CD4-positive, CD25-positive, alpha-beta regulatory T cell (primary cell): ENCODE measurements at regions not wholly inside any gene's neighbourhood (a gene's known extent, or its start where the extent isn't known, plus 50 kb on each side); places are given as distances from the start of the nearest gene placed in this dataset.

Source experiments
- ATAC-seq, 2 donors: fragments of 150-1000 bp; cut with Tn5 transposase; one replicate each; pipeline ENCODE4 v1.10.0; 2021; ENCODE audit warnings: low read depth in 2 of 2, moderate number of reproducible peaks in 2 of 2, moderate library complexity in 1 of 2
- DNase-seq, 3 donors: peaks; one replicate each; pipeline versions ENCODE4 v3.0.0 to v3.0.0-alpha.2; 2012 to 2022; ENCODE audit warnings: mixed read lengths in 1 of 3
- H3K27ac ChIP-seq: one replicate; pipeline ENCODE4 v1.7.0; 2013; ENCODE audit warnings: mild to moderate bottlenecking, low read length; ENCODE audit not compliant: insufficient read depth, poor library complexity, severe bottlenecking
- H3K27me3 ChIP-seq: one replicate; pipeline ENCODE4 v1.7.0; 2013; ENCODE audit warnings: low read length; ENCODE audit not compliant: control insufficient read depth, insufficient read depth
- H3K36me3 ChIP-seq: one replicate; pipeline ENCODE4 v1.7.0; 2013; ENCODE audit warnings: mild to moderate bottlenecking, low read length, moderate library complexity; ENCODE audit not compliant: control insufficient read depth, insufficient read depth
- H3K4me1 ChIP-seq: 2 replicates; pipeline ENCODE4 v1.7.0; 2013; ENCODE audit warnings: mild to moderate bottlenecking, low read length; ENCODE audit not compliant: insufficient read depth, control insufficient read depth, poor library complexity, severe bottlenecking
- H3K4me3 ChIP-seq: one replicate; pipeline ENCODE4 v1.7.0; 2013; ENCODE audit warnings: low read depth, mild to moderate bottlenecking, low read length, moderate library complexity
- H3K9me3 ChIP-seq, 2 experiments: 1 replicate in 1 of 2; 2 replicates in 1 of 2; pipeline ENCODE4 v1.7.0; 2013; ENCODE audit warnings: low read length in 2 of 2, mild to moderate bottlenecking in 1 of 2, moderate library complexity in 1 of 2; ENCODE audit not compliant: control insufficient read depth in 2 of 2
- H3K27ac Mint-ChIP-seq, 3 donors: one replicate each; pipeline ENCODE4 v1.8.0; 2020 to 2022; ENCODE audit warnings: mild to moderate bottlenecking in 3 of 3, mixed read lengths in 3 of 3, moderate library complexity in 2 of 3
- H3K27me3 Mint-ChIP-seq: one replicate; pipeline ENCODE4 v1.8.0; 2022; ENCODE audit warnings: mild to moderate bottlenecking, mixed read lengths
- H3K36me3 Mint-ChIP-seq: one replicate; pipeline ENCODE4 v1.8.0; 2020; ENCODE audit warnings: mixed read lengths
- H3K4me1 Mint-ChIP-seq, 4 donors: one replicate each; pipeline ENCODE4 v1.8.0; 2020 to 2022; ENCODE audit warnings: mixed read lengths in 4 of 4, mild to moderate bottlenecking in 1 of 4
- H3K4me3 Mint-ChIP-seq, 4 donors: one replicate each; pipeline ENCODE4 v1.8.0; 2020 to 2022; ENCODE audit warnings: mild to moderate bottlenecking in 4 of 4, mixed read lengths in 4 of 4, moderate library complexity in 3 of 4
- H3K9me3 Mint-ChIP-seq, 7 donors: one replicate each; pipeline ENCODE4 v1.8.0; 2020 to 2022; ENCODE audit warnings: mixed read lengths in 7 of 7, mild to moderate bottlenecking in 3 of 7, moderate library complexity in 2 of 7

DNA sequence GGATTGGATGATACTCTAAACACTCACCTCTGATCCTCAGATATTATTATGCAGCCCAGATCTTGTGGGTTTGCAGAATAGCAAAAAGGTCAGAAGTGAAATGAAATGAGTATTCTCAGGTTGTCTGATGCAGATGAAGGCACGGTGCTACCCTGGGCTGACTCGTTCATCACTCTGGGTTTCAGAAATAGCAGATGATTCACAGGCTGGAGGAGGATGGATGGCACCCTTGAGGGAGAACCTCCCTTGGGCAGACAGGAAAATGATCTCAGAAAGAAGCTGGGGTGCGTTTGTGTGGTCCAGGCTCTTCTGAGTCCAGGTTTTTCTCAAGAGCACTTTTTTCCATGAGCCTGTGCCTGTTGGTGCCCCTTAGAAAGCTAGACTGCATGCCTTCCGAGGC lies 515.8 kb upstream of the MKI67 start:
- no peaks in the 10 kb centered on the region for H3K27me3 ChIP-seq
- Mint-ChIP-seq H3K4me3 (no peak overlapping the region), H3K27me3 (peaks cover 4% of the 10 kb centered on the region), H3K4me1 (no peaks in the 10 kb centered on the region), H3K9me3 (peaks cover 0 to 4% (median 0%) of the 10 kb centered on the region in 7 donors), H3K27ac (no peak overlapping the region), H3K36me3 (no peaks in the 10 kb centered on the region)
- no peaks in the 10 kb centered on the region for H3K4me1 ChIP-seq
- H3K36me3 ChIP-seq, result no peaks in the 10 kb centered on the region
- no peak for ATAC-seq
- H3K27ac ChIP-seq, result no peak overlapping the region
- no peak overlapping the region for H3K4me3 ChIP-seq
- no peak for DNase-seq
- H3K9me3 ChIP-seq, result no peaks in the 10 kb centered on the region

GRCh38 chr10:128642502-128642901 lies 516.3 kb upstream of the MKI67 start:
- Mint-ChIP-seq H3K9me3 (peaks cover 0 to 4% (median 0%) of the 10 kb centered on the region in 7 donors), H3K4me1 (no peaks in the 10 kb centered on the region), H3K27me3 (peaks cover 4% of the 10 kb centered on the region), H3K36me3 (no peaks in the 10 kb centered on the region), H3K4me3 (no peak overlapping the region), H3K27ac (no peak overlapping the region)
- H3K27me3 ChIP-seq, result no peaks in the 10 kb centered on the region
- H3K27ac ChIP-seq, result no peak overlapping the region
- no peaks in the 10 kb centered on the region for H3K36me3 ChIP-seq
- ATAC-seq (no peak), DNase-seq (no peak)
- no peaks in the 10 kb centered on the region for H3K9me3 ChIP-seq
- H3K4me1 ChIP-seq, result no peaks in the 10 kb centered on the region
- no peak overlapping the region for H3K4me3 ChIP-seq

DNA sequence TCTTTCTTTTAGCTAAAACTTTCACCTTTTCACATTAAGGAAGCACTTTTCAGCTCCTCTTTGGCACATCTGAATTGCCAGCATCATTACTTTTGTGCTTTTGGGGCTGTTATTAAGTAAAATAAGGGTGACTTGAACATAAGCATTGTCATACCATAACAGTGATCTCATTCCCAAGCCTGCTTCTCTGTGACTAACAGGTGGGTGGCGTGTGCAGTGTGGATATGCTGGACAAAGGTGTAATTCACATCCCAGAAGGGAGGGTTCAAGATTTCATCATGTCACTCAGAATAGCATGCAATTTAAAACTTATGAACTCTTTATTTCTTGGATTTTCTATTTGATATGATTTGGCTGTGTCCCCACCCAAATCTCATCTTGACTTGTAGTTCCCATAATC lies 517.4 kb upstream of the MKI67 start:
- no peaks in the 10 kb centered on the region for H3K27me3 ChIP-seq
- no peak overlapping the region for H3K27ac ChIP-seq
- DNase-seq, result no peak
- peaks cover 3% of the 10 kb centered on the region for H3K27me3 Mint-ChIP-seq
- no peak overlapping the region for H3K27ac Mint-ChIP-seq
- no peaks in the 10 kb centered on the region for H3K36me3 Mint-ChIP-seq
- no peak overlapping the region for H3K4me3 ChIP-seq
- no peak overlapping the region for H3K4me3 Mint-ChIP-seq
- peaks cover 0 to under 1% (median 0%) of the 10 kb centered on the region in 4 donors for H3K4me1 Mint-ChIP-seq
- H3K4me1 ChIP-seq, result no peaks in the 10 kb centered on the region
- no peaks in the 10 kb centered on the region for H3K36me3 ChIP-seq
- H3K9me3 ChIP-seq, result no peaks in the 10 kb centered on the region
- ATAC-seq, result no peak
- peaks cover 0 to 3% (median 0%) of the 10 kb centered on the region in 7 donors for H3K9me3 Mint-ChIP-seq

DNA sequence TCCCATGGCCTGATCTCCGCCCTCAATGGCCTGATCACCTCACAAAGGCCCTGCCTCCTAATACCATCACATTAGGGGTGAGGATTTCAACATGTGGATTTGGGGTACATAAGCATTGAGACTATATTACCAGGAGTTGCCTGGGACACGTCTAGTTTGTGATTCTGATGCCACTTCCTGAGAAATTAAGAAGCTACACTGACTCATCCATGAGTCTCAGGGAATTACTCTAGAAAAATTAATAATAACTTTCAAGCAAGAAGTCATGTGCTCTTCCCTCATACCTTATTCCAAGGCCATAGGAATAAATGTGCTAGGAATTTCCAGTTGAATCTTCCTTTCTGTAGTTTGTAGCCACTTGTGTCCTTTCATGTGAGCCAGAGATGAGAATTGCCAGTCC lies 519.3 kb upstream of the MKI67 start:
- no peak overlapping the region for H3K27ac ChIP-seq
- H3K4me1 ChIP-seq, result no peaks in the 10 kb centered on the region
- Mint-ChIP-seq H3K4me1 (peaks cover 0 to 2% (median 0%) of the 10 kb centered on the region in 4 donors), H3K36me3 (no peaks in the 10 kb centered on the region), H3K27me3 (no peaks in the 10 kb centered on the region), H3K27ac (no peak overlapping the region), H3K9me3 (peaks cover 0 to 5% (median 0%) of the 10 kb centered on the region in 7 donors), H3K4me3 (no peak overlapping the region)
- H3K4me3 ChIP-seq, result no peak overlapping the region
- no peaks in the 10 kb centered on the region for H3K27me3 ChIP-seq
- ATAC-seq (no peak), DNase-seq (no peak)
- no peaks in the 10 kb centered on the region for H3K36me3 ChIP-seq
- H3K9me3 ChIP-seq, result no peaks in the 10 kb centered on the region

DNA sequence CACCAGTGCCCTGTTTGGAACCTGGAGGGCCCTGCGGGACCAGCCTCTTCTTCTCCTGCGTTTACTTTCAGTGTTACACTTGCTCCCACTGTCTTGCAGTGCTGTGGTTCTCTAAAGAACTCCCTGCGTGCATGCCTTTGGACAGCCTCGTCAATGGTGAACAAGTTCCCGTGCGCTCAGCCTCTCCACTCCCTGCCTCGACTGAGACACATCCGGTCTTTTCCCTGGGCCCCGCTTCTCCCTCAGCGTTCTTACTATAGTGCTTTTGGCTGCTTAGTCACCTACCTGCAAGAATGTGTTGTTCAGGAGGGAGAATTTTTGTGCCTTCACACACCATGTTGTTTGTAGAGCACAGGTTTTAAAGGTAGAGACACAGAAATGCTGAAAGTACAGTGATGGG lies 520.7 kb upstream of the MKI67 start:
- Mint-ChIP-seq H3K27me3 (peaks cover 5% of the 10 kb centered on the region), H3K4me3 (no peak overlapping the region), H3K27ac (no peak overlapping the region), H3K9me3 (peaks cover 0 to 5% (median 0%) of the 10 kb centered on the region in 7 donors), H3K36me3 (no peaks in the 10 kb centered on the region), H3K4me1 (peaks cover 0 to 2% (median 0%) of the 10 kb centered on the region in 4 donors)
- no peaks in the 10 kb centered on the region for H3K27me3 ChIP-seq
- no peaks in the 10 kb centered on the region for H3K36me3 ChIP-seq
- H3K27ac ChIP-seq, result no peak overlapping the region
- H3K9me3 ChIP-seq, result no peaks in the 10 kb centered on the region
- DNase-seq (no peak), ATAC-seq (no peak)
- no peaks in the 10 kb centered on the region for H3K4me1 ChIP-seq
- no peak overlapping the region for H3K4me3 ChIP-seq

DNA sequence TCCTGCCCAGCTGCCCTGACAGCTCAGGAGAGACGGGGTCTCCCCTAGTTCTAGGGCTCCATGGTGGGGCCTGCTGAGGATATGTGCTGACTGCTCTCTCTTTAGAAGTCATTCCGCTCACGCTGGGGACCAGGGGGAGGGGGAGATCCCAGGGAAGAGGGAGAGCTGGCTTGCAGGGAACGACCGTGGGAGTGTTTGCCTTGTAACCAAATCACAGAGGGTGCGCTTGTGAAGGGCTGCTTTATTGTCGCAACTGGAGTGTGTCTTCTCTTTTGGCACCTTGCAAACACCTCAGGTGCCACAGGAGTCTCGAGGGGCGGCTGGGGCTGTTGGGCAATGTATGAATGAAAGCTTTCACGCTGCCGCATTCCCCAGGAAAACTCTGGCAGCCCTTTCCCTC lies 531.3 kb upstream of the MKI67 start:
- DNase-seq, result no peak
- H3K4me1 Mint-ChIP-seq, result no peaks in the 10 kb centered on the region

DNA sequence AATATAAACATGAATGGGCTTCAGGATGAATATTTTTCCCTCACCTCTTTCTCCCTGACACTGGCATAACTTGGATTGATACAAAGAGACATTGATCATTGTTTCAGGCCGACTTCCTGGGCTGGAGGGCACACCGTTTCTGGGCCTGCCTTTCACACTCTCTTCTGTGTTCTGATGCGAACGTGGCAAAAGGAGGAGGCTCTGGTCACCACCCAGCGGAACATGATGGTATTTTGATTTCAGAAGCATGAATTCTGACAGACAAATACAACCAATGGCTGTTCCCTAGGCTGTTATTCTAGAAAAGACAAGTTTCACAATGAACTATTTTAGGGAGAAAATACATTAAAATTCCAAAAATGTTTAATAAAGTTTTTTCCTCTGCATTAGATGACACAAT lies 534.5 kb upstream of the MKI67 start:
- Mint-ChIP-seq H3K36me3 (no peaks in the 10 kb centered on the region), H3K4me1 (no peaks in the 10 kb centered on the region), H3K27me3 (peaks cover 9% of the 10 kb centered on the region), H3K27ac (no peak overlapping the region), H3K9me3 (peaks cover 0 to 6% (median 0%) of the 10 kb centered on the region in 7 donors), H3K4me3 (no peak overlapping the region)
- no peaks in the 10 kb centered on the region for H3K27me3 ChIP-seq
- H3K36me3 ChIP-seq, result no peaks in the 10 kb centered on the region
- ATAC-seq (no peak), DNase-seq (no peak)
- no peaks in the 10 kb centered on the region for H3K4me1 ChIP-seq
- H3K9me3 ChIP-seq, result peaks cover 0 to 4% of the 10 kb centered on the region in 2 experiments
- no peak overlapping the region for H3K27ac ChIP-seq
- no peak overlapping the region for H3K4me3 ChIP-seq

More for the DNA sequence above, 531.3 kb upstream of the MKI67 start:
- Histone ChIP-seq H3K36me3 (no peaks in the 10 kb centered on the region), H3K4me3 (no peak overlapping the region), H3K4me1 (no peaks in the 10 kb centered on the region), H3K9me3 (no peaks in the 10 kb centered on the region), H3K27me3 (no peaks in the 10 kb centered on the region), H3K27ac (no peak overlapping the region)
- Mint-ChIP-seq H3K4me3 (peak overlapping the region in 1 of 4 donors; percentile 34), H3K27me3 (peaks cover 9% of the 10 kb centered on the region), H3K36me3 (no peaks in the 10 kb centered on the region), H3K9me3 (peaks cover 0 to 2% (median 0%) of the 10 kb centered on the region in 7 donors), H3K27ac (no peak overlapping the region)
- no peak for ATAC-seq

DNA sequence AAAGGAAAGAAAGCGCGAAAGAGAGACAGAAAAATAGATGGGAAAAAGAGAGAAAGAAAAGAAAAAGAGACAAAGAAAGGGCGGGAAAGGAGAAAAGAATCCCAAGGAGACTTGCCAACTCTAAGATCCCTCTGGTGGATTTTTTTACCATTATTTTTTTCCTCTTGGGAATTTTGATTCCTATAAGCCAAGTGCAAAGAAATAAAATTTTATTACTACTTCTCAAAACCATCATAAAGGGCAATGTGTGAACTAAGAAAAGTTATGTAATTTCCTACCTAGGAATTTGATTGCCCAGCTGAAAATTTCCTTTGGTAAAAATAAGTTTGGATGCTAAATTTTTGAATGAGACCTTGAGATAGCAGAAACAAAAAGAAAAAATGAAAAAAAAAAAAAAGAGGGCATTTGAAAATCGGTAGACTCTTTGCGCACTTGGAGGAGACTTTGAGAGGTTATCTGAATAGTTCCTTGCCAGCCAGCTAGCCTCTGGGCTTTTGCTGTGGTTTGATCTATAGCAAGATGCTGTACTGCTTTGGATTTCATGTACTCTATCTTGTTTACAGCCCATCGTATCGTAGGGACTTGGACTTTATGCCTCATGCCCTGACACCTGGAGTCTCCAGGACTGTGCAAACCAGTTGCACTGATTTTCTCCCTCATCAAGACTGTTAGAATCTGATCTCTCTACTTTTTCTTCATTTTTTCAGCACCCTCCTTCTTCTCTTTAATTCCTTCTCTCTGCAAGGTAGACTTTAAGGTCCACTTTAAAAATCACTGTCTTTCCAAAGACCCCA lies 535.4 kb upstream of the MKI67 start:
- H3K36me3 ChIP-seq, result no peaks in the 10 kb centered on the region
- peaks cover 0 to 6% (median 0%) of the 10 kb centered on the region in 7 donors for H3K9me3 Mint-ChIP-seq
- H3K27me3 Mint-ChIP-seq, result peaks cover 9% of the 10 kb centered on the region
- DNase-seq, result no peak
- H3K9me3 ChIP-seq, result peaks cover 0 to 4% of the 10 kb centered on the region in 2 experiments
- no peaks in the 10 kb centered on the region for H3K4me1 ChIP-seq
- H3K4me1 Mint-ChIP-seq, result no peaks in the 10 kb centered on the region
- no peak overlapping the region for H3K4me3 ChIP-seq
- no peak overlapping the region for H3K27ac Mint-ChIP-seq
- H3K27me3 ChIP-seq, result no peaks in the 10 kb centered on the region
- no peak overlapping the region for H3K27ac ChIP-seq
- H3K4me3 Mint-ChIP-seq, result no peak overlapping the region
- ATAC-seq, result no peak
- H3K36me3 Mint-ChIP-seq, result no peaks in the 10 kb centered on the region
